ENCODE measurements at regions not wholly inside any gene's neighbourhood (a gene's known extent, or its start where the extent isn't known, plus 50 kb on each side); places are given as distances from the start of the nearest gene placed in this dataset.

DNA sequence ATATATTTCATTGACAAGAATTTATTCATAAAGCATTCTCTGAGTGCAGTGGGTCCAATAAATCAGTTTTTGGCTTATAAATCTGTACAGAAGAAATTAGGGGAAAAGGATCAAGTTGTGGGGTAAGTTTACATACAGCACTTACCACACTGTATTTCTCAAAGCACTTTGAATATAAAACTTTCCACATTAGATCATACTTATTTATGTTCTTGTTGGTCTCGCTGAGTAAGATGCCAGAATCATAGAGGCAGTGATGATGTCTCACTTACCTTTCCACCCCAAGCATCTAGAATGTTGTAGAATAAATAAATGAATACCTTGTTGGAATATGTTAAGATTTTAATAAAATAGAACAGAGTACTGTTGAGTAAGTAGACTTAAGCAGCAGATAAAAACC, 279.1 kb downstream of the PCDH20 start:
- TF ChIP-seq FOXJ3 (CRISPR knock-in tag; IDR thresholded peaks at IDR 0.05), result no peak
- no peak for TF ChIP-seq MXI1 (IDR thresholded peaks at IDR 0.05; ENCODE audit: low read depth, low read length)
- no peak for TF ChIP-seq FOSL2 (IDR thresholded peaks at IDR 0.05; ENCODE audit: borderline replicate concordance, low read depth)
- TF ChIP-seq RCOR1 (IDR thresholded peaks at IDR 0.05; ENCODE audit: low read length), result no peak
- no peak for TF ChIP-seq TEAD4 (IDR thresholded peaks at IDR 0.05; ENCODE audit: borderline replicate concordance, insufficient read depth)
- TF ChIP-seq TCF12 (IDR thresholded peaks at IDR 0.05), result no peak
- TF ChIP-seq, protein P1, sequence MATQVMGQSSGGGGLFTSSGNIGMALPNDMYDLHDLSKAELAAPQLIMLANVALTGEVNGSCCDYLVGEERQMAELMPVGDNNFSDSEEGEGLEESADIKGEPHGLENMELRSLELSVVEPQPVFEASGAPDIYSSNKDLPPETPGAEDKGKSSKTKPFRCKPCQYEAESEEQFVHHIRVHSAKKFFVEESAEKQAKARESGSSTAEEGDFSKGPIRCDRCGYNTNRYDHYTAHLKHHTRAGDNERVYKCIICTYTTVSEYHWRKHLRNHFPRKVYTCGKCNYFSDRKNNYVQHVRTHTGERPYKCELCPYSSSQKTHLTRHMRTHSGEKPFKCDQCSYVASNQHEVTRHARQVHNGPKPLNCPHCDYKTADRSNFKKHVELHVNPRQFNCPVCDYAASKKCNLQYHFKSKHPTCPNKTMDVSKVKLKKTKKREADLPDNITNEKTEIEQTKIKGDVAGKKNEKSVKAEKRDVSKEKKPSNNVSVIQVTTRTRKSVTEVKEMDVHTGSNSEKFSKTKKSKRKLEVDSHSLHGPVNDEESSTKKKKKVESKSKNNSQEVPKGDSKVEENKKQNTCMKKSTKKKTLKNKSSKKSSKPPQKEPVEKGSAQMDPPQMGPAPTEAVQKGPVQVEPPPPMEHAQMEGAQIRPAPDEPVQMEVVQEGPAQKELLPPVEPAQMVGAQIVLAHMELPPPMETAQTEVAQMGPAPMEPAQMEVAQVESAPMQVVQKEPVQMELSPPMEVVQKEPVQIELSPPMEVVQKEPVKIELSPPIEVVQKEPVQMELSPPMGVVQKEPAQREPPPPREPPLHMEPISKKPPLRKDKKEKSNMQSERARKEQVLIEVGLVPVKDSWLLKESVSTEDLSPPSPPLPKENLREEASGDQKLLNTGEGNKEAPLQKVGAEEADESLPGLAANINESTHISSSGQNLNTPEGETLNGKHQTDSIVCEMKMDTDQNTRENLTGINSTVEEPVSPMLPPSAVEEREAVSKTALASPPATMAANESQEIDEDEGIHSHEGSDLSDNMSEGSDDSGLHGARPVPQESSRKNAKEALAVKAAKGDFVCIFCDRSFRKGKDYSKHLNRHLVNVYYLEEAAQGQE (IDR thresholded peaks at IDR 0.05; ENCODE audit: low read depth, low read length), result no peak
- Histone ChIP-seq H3K4me1 (ENCODE audit: control insufficient read depth in 1 of 2, insufficient read depth in 2 of 2, low read depth in 1 of 2, low read length in 1 of 2) (no peaks in the 10 kb centered on the region), H3K27me3 (ENCODE audit: insufficient read depth) (no peaks in the 10 kb centered on the region), H3K4me3 (ENCODE audit: low read depth in 2 of 2, low read length in 1 of 2) (no peak overlapping the region), H3K9me3 (no peaks in the 10 kb centered on the region; the same call in 1 of the 2 replicates), H2AFZ (ENCODE audit: low read depth) (no peak overlapping the region), H3K9me2 (no peaks in the 10 kb centered on the region), H3K36me3 (replicated peaks in 1 of 2; ENCODE audit: control insufficient read depth in 1 of 2, insufficient read depth in 2 of 2, low read length in 1 of 2) (no peaks in the 10 kb centered on the region), H3K9ac (no peak overlapping the region), H3K27ac (ENCODE audit: low read depth in 2 of 2, low read length in 1 of 2) (no peak overlapping the region), H4K20me1 (ENCODE audit: insufficient read depth) (no peaks in the 10 kb centered on the region), H3F3A (replicated peaks; ENCODE audit: insufficient read depth) (no peaks in the 10 kb centered on the region), H3K79me2 (ENCODE audit: insufficient read depth) (no peaks in the 10 kb centered on the region), H3K4me2 (no peak overlapping the region)
- no peak for DNase-seq
- 8% methylated on average over 1 of the region's 1 CpG for WGBS (ENCODE audit: low lambda C conversion rate)
- ChIA-PET POLR2A (no interaction called here), CTCF (interaction anchor here (0.7 kb wide), 1 partner anchor 818 kb away, joined by 3 read pairs; no protein-coding TSS in a partner anchor)

DNA sequence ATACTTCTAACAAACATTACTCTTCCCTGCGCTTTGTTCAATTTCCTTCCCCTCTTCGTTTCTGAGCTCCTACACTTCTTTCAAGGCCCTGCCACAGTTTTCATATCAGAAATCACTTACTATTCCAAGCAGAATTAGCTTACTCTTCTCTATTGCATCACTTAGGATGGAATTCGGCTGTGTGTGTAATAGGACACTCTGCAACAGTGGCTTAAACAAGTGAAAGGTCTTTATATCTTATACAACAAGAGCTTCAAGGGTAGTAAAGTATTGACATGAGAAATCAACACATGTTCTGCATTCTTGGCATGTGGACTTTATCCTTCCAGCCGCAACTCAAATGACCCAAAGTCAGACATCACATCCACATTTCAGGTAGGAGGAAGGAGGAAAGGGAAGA, 279.6 kb downstream of the PCDH20 start:
- Histone ChIP-seq H3K36me3 (replicated peaks in 1 of 2; ENCODE audit: control insufficient read depth in 1 of 2, insufficient read depth in 2 of 2, low read length in 1 of 2) (no peaks in the 10 kb centered on the region), H3F3A (replicated peaks; ENCODE audit: insufficient read depth) (no peaks in the 10 kb centered on the region), H3K4me3 (ENCODE audit: low read depth in 2 of 2, low read length in 1 of 2) (no peak overlapping the region), H3K4me2 (no peak overlapping the region), H4K20me1 (ENCODE audit: insufficient read depth) (no peaks in the 10 kb centered on the region), H3K9ac (no peak overlapping the region), H3K9me3 (no peaks in the 10 kb centered on the region; the same call in 1 of the 2 replicates), H3K27me3 (ENCODE audit: insufficient read depth) (no peaks in the 10 kb centered on the region), H2AFZ (ENCODE audit: low read depth) (no peak overlapping the region), H3K27ac (ENCODE audit: low read depth in 2 of 2, low read length in 1 of 2) (no peak overlapping the region), H3K4me1 (ENCODE audit: control insufficient read depth in 1 of 2, insufficient read depth in 2 of 2, low read depth in 1 of 2, low read length in 1 of 2) (no peaks in the 10 kb centered on the region), H3K9me2 (no peaks in the 10 kb centered on the region), H3K79me2 (ENCODE audit: insufficient read depth) (no peaks in the 10 kb centered on the region)
- whole genome bisulfite sequencing (ENCODE audit: low lambda C conversion rate), result 38% methylated on average over 4 of the region's 4 CpGs
- ChIA-PET POLR2A (no interaction called here), CTCF (interaction anchor here (0.7 to 2.0 kb wide), 2 partner anchors 10 to 818 kb away, joined by 3 to 7 read pairs; no protein-coding TSS in a partner anchor)
- no peak for DNase-seq
- TF ChIP-seq SIN3A (IDR thresholded peaks at IDR 0.05; ENCODE audit: borderline replicate concordance, low read depth, low read length) (no peak), FOXM1 (IDR thresholded peaks at IDR 0.05; ENCODE audit: low read depth) (no peak)

All from SK-N-SH (cell line).